Testis (tissue), 2 donors: ENCODE measurements at regions not wholly inside any gene's neighbourhood (a gene's known extent, or its start where the extent isn't known, plus 50 kb on each side); places are given as distances from the start of the nearest gene placed in this dataset.

Experiments used
- DNase-seq: peaks from one replicate; pipeline ENCODE4 v3.0.0-alpha.2; 2019
- H3K27ac ChIP-seq, 2 donors: fragments of 200-600 bp; sonication (generic); one replicate each; pipeline ENCODE4 v1.5.1; 2019
- H3K27me3 ChIP-seq: fragments of 200-600 bp; sonication (generic); one replicate; pipeline ENCODE4 v1.5.1; 2019
- H3K36me3 ChIP-seq: fragments of 200-600 bp; sonication (generic); one replicate; pipeline ENCODE4 v1.5.1; 2017; ENCODE audit warnings: low read depth; ENCODE audit errors: missing control alignments
- H3K4me1 ChIP-seq: fragments of 200-600 bp; sonication (generic); one replicate; pipeline ENCODE4 v1.5.1; 2019
- H3K4me3 ChIP-seq, 2 donors: fragments of 200-600 bp; sonication (generic); one replicate each; pipeline ENCODE4 v1.5.1; 2017 to 2019
- H3K9me3 ChIP-seq: fragments of 200-600 bp; sonication (generic); one replicate; pipeline ENCODE4 v1.5.1; 2017
- POLR2A ChIP-seq: fragments of 450-650 bp; IDR thresholded peaks from one replicate; pipeline ENCODE4 v1.6.1; 2017; ENCODE audit warnings: antibody characterized with exemption, mild to moderate bottlenecking, moderate library complexity
- WGBS, 2 donors: methylation state at CpG; one replicate each; pipeline ENCODE4 v1.1.5; 2018; 5-methylcytosine and 5-hydroxymethylcytosine counted together
- intact Hi-C: fragments of 100-400 bp; cut with DNase I; formaldehyde crosslinking; loops from one replicate; pipeline ENCODE4 v1.15.1; 2023; ENCODE audit warnings: low total_unique reads
- TF ChIP-seq, protein P1 (sequence below), 3 experiments: fragments of 450-650 bp in 2 of 3; fragments of 200-600 bp in 1 of 3; sonication (generic) in 1 of 3; IDR thresholded peaks; one replicate each; pipeline ENCODE4 v1.5.1; 2016 to 2019; ENCODE audit warnings: antibody characterized with exemption in 3 of 3, mild to moderate bottlenecking in 2 of 3, moderate library complexity in 1 of 3

GRCh38 chr12:67887065-67887464, 102.2 kb upstream of the IFNG-AS1 start:
- H3K36me3 ChIP-seq: no peaks in the 10 kb centered on the region
- DNase-seq: no peak
- H3K4me1 ChIP-seq: no peaks in the 10 kb centered on the region
- H3K9me3 ChIP-seq: no peaks in the 10 kb centered on the region
- no peak overlapping the region for H3K27ac ChIP-seq
- H3K27me3 ChIP-seq: no peaks in the 10 kb centered on the region
- no peak overlapping the region for H3K4me3 ChIP-seq
- TF ChIP-seq POLR2A: no peak
- TF ChIP-seq, protein P1, sequence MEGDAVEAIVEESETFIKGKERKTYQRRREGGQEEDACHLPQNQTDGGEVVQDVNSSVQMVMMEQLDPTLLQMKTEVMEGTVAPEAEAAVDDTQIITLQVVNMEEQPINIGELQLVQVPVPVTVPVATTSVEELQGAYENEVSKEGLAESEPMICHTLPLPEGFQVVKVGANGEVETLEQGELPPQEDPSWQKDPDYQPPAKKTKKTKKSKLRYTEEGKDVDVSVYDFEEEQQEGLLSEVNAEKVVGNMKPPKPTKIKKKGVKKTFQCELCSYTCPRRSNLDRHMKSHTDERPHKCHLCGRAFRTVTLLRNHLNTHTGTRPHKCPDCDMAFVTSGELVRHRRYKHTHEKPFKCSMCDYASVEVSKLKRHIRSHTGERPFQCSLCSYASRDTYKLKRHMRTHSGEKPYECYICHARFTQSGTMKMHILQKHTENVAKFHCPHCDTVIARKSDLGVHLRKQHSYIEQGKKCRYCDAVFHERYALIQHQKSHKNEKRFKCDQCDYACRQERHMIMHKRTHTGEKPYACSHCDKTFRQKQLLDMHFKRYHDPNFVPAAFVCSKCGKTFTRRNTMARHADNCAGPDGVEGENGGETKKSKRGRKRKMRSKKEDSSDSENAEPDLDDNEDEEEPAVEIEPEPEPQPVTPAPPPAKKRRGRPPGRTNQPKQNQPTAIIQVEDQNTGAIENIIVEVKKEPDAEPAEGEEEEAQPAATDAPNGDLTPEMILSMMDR (IDR thresholded peaks at IDR 0.05): no peak
- intact Hi-C loops: no loop called here

GRCh38 chr12:67889931-67890330, 99.3 kb upstream of the IFNG-AS1 start:
- Histone ChIP-seq H3K4me3 (no peak overlapping the region), H3K36me3 (no peaks in the 10 kb centered on the region), H3K27me3 (no peaks in the 10 kb centered on the region), H3K4me1 (no peaks in the 10 kb centered on the region), H3K9me3 (no peaks in the 10 kb centered on the region), H3K27ac (no peak overlapping the region)
- TF ChIP-seq, protein P1 (IDR thresholded peaks at IDR 0.05): no peak
- no peak for TF ChIP-seq POLR2A
- intact Hi-C loops: no loop called here
- WGBS, 2 donors: 95 to 96% methylated on average over 2 of the region's 2 CpGs
- DNase-seq: no peak

DNA sequence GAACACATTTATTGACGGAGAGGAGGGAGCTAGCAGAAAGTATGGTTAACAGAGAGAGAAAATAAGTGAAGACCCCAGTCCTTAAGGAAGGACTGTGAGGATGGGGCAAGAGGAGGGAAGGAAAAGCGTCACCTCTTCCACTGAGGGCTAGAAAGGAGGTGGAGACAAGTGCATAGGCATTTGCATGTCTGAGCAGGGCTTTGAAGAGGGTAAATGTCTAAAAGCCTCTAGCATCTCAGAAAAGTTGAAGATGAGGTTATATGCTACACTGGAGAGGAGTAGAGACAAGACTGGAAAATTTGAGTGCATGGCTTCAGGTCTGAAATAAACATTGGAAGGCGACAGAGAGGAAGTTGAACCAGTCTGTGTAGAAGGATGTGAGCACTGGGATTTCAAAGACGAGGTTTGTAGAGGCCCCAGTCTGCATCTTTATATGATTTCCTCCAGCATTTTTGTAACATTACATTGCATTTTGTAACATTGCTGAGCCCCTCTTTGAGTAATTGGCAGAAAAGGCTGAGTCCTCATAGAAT, 98.5 kb upstream of the IFNG-AS1 start:
- no peak for DNase-seq
- H3K27me3 ChIP-seq: no peaks in the 10 kb centered on the region
- H3K4me1 ChIP-seq: no peaks in the 10 kb centered on the region
- 76 to 81% methylated on average over 4 of the region's 4 CpGs for WGBS, 2 donors
- no peak overlapping the region for H3K4me3 ChIP-seq
- intact Hi-C loops: no loop called here
- no peak overlapping the region for H3K27ac ChIP-seq
- TF ChIP-seq, protein P1 (IDR thresholded peaks at IDR 0.05): no peak
- TF ChIP-seq POLR2A: no peak
- no peaks in the 10 kb centered on the region for H3K36me3 ChIP-seq
- no peaks in the 10 kb centered on the region for H3K9me3 ChIP-seq

DNA sequence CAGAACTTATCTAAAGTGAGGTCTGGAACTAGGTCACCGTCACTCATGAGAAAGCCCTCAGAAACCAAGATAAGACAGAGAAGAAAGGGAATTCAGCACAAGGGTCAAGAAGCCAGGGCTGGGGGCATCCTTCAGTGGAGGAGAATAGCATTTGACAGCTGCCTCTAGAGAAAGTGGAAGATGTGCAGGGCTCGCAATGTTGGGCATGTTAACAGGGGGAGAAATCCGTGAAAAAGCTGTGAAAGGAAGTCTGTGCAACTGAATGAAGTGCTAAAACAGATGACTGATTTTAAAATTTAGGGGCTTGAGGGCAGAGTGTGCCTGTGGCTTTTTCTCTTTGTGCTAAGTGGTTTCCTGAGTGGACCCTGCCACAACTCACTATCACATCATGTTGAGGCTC, 97.7 kb upstream of the IFNG-AS1 start:
- no peaks in the 10 kb centered on the region for H3K36me3 ChIP-seq
- no peak for DNase-seq
- no peaks in the 10 kb centered on the region for H3K27me3 ChIP-seq
- no peak for TF ChIP-seq POLR2A
- TF ChIP-seq, protein P1 (IDR thresholded peaks at IDR 0.05): no peak
- no peaks in the 10 kb centered on the region for H3K9me3 ChIP-seq
- no peaks in the 10 kb centered on the region for H3K4me1 ChIP-seq
- intact Hi-C loops: no loop called here
- H3K4me3 ChIP-seq: no peak overlapping the region
- H3K27ac ChIP-seq: no peak overlapping the region
- WGBS, 2 donors: 71 to 74% methylated on average over 3 of the region's 3 CpGs

DNA sequence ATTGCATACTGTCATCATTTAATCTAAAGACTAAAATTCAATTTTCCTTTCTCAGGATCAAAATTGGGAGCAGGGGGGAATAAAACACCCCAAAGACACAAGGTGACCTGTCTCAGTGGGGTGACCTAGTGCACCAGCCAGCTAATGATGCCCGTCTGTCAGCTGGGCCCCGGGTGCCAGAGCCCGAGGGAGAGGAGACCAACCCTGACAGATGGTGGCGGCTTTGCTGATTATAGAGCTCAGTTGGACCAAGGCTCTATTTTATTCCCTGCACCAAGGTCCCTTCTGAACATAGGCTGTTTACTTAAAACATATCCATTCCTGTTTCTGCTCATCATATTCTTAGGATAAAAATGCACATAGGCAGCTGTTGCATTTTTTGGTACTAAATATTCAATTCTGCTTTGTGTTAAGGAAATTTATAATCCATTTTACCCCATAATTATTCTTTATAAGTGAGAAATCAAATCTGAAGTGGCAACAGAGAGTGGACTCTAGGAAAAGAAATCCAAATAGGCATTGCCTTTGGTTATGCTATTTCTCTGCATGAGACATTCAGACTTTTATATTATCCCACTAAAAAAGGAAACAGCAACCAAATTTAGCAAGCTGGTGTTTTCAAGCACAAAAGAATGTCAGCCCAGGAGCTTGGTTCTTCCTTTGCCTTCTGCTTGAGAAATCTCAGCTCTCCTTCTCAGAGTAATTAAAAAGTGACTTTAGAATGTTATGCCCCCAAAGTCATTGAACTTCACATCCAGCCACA, 96.8 kb upstream of the IFNG-AS1 start:
- H3K9me3 ChIP-seq: no peaks in the 10 kb centered on the region
- 83 to 89% methylated on average over 4 of the region's 4 CpGs for WGBS, 2 donors
- no peak for DNase-seq
- no peaks in the 10 kb centered on the region for H3K27me3 ChIP-seq
- no peak for TF ChIP-seq POLR2A
- TF ChIP-seq, protein P1 (IDR thresholded peaks at IDR 0.05): no peak
- no peak overlapping the region for H3K27ac ChIP-seq
- H3K4me1 ChIP-seq: no peaks in the 10 kb centered on the region
- no peak overlapping the region for H3K4me3 ChIP-seq
- intact Hi-C loops: no loop called here
- H3K36me3 ChIP-seq: no peaks in the 10 kb centered on the region
